CD14-positive monocyte (primary cell): ENCODE measurements at regions not wholly inside any gene's neighbourhood (a gene's known extent, or its start where the extent isn't known, plus 50 kb on each side); places are given as distances from the start of the nearest gene placed in this dataset.

Experiments used
- DNase-seq, 3 donors: peaks; one replicate each; pipeline ENCODE4 v3.0.0-alpha.2; 2011 to 2022
- H2AFZ ChIP-seq: 2 replicates; pipeline ENCODE4 v1.6.0; 2012; ENCODE audit warnings: mild to moderate bottlenecking, low read depth, low read length, inconsistent platforms; ENCODE audit not compliant: insufficient read depth, poor library complexity, severe bottlenecking
- H3K27ac ChIP-seq, 2 donors: 1 replicate in 1 of 2; 2 replicates in 1 of 2; pipeline ENCODE4 v1.5.1; 2012 to 2013; ENCODE audit warnings: low read length in 2 of 2, control low read depth in 1 of 2, inconsistent platforms in 1 of 2, low read depth in 1 of 2, mild to moderate bottlenecking in 1 of 2
- H3K27me3 ChIP-seq, 2 donors: one replicate each; pipeline versions ENCODE4 v1.6.0 to v1.6.1; 2011 to 2013; ENCODE audit warnings: low read length in 2 of 2; ENCODE audit not compliant: control insufficient read depth in 2 of 2, insufficient read depth in 2 of 2
- H3K36me3 ChIP-seq, 2 donors: replicated peaks in 1 of 2; 1 replicate in 1 of 2; 2 replicates in 1 of 2; pipeline versions ENCODE4 v1.5.1 to v1.6.1; 2012 to 2013; ENCODE audit warnings: low read length in 2 of 2, control low read depth in 1 of 2, inconsistent platforms in 1 of 2, mild to moderate bottlenecking in 1 of 2; ENCODE audit not compliant: insufficient read depth in 2 of 2, control insufficient read depth in 1 of 2
- H3K4me1 ChIP-seq, 2 donors: 1 replicate in 1 of 2; 2 replicates in 1 of 2; pipeline versions ENCODE4 v1.5.1 to v1.6.1; 2012 to 2013; ENCODE audit warnings: low read length in 2 of 2, control low read depth in 1 of 2, inconsistent platforms in 1 of 2, mild to moderate bottlenecking in 1 of 2, moderate library complexity in 1 of 2; ENCODE audit not compliant: insufficient read depth in 2 of 2, control insufficient read depth in 1 of 2
- H3K4me2 ChIP-seq: replicated peaks from 2 replicates; pipeline ENCODE3; 2012; ENCODE audit warnings: low read length, moderate library complexity, mild to moderate bottlenecking; ENCODE audit not compliant: poor library complexity, severe bottlenecking; ENCODE audit errors: extremely low read depth
- H3K4me3 ChIP-seq, 3 experiments: fragments of 200-600 bp in 1 of 3; sonication (generic) in 1 of 3; replicated peaks in 1 of 3; 1 replicate in 2 of 3; 2 replicates in 1 of 3; pipeline ENCODE4 v1.5.1; 2011 to 2013; ENCODE audit warnings: low read length in 3 of 3, mild to moderate bottlenecking in 3 of 3, control low read depth in 2 of 3, low read depth in 2 of 3, inconsistent platforms in 1 of 3, moderate library complexity in 1 of 3
- H3K79me2 ChIP-seq: 2 replicates; pipeline ENCODE4 v1.6.0; 2012; ENCODE audit warnings: mild to moderate bottlenecking, control low read depth, inconsistent platforms, low read length, moderate library complexity; ENCODE audit not compliant: insufficient read depth
- H3K9ac ChIP-seq: 2 replicates; pipeline ENCODE4 v1.6.0; 2017; ENCODE audit warnings: low read length, mild to moderate bottlenecking; ENCODE audit not compliant: insufficient read depth, poor library complexity, severe bottlenecking
- H3K9me3 ChIP-seq, 2 donors: replicated peaks in 1 of 2; 1 replicate in 1 of 2; 2 replicates in 1 of 2; pipeline versions ENCODE4 v1.5.1 to v1.6.1; 2012 to 2013; ENCODE audit warnings: low read length in 2 of 2, control low read depth in 1 of 2; ENCODE audit not compliant: control insufficient read depth in 1 of 2, insufficient read depth in 1 of 2
- H4K20me1 ChIP-seq: 2 replicates; pipeline ENCODE4 v1.6.0; 2012; ENCODE audit warnings: mild to moderate bottlenecking, low read length, control low read depth, moderate library complexity; ENCODE audit not compliant: insufficient read depth
- H3K27ac Mint-ChIP-seq, 7 donors: one replicate each; pipeline ENCODE4 v1.8.0; 2020; ENCODE audit warnings: mild to moderate bottlenecking in 7 of 7, mixed read lengths in 7 of 7, moderate library complexity in 6 of 7, inconsistent platforms in 2 of 7
- H3K27me3 Mint-ChIP-seq, 3 donors: one replicate each; pipeline ENCODE4 v1.8.0; 2021 to 2022; ENCODE audit warnings: low read depth in 3 of 3, mild to moderate bottlenecking in 3 of 3, mixed read lengths in 3 of 3, moderate library complexity in 3 of 3, inconsistent platforms in 1 of 3
- H3K36me3 Mint-ChIP-seq, 2 donors: one replicate each; pipeline ENCODE4 v1.8.0; 2020; ENCODE audit warnings: mixed read lengths in 2 of 2, inconsistent platforms in 1 of 2, mild to moderate bottlenecking in 1 of 2
- H3K4me1 Mint-ChIP-seq: one replicate; pipeline ENCODE4 v1.8.0; 2020; ENCODE audit warnings: mild to moderate bottlenecking, mixed read lengths
- H3K4me3 Mint-ChIP-seq, 2 donors: one replicate each; pipeline ENCODE4 v1.8.0; 2020; ENCODE audit warnings: mild to moderate bottlenecking in 2 of 2, mixed read lengths in 2 of 2, moderate library complexity in 1 of 2
- H3K9me3 Mint-ChIP-seq, 7 donors: one replicate each; pipeline ENCODE4 v1.8.0; 2020 to 2022; ENCODE audit warnings: mixed read lengths in 7 of 7, mild to moderate bottlenecking in 6 of 7, moderate library complexity in 6 of 7, inconsistent platforms in 2 of 7
- WGBS: methylation state at CpG from one replicate; pipeline ENCODE4 v1.1.5; 2013; ENCODE audit warnings: missing lambda C conversion rate; ENCODE audit not compliant: insufficient coverage; 5-methylcytosine and 5-hydroxymethylcytosine counted together
- intact Hi-C, 2 donors: fragments of 100-400 bp; cut with micrococcal nuclease; formaldehyde crosslinking; loops; one replicate each; pipeline versions ENCODE4 v1.15.0 to v1.15.1; 2023
- TF ChIP-seq, protein P1 (sequence below): fragments of 200-600 bp; IDR thresholded peaks from one replicate; pipeline ENCODE4 v1.8.0; 2022; ENCODE audit warnings: antibody characterized with exemption, mild to moderate bottlenecking

DNA sequence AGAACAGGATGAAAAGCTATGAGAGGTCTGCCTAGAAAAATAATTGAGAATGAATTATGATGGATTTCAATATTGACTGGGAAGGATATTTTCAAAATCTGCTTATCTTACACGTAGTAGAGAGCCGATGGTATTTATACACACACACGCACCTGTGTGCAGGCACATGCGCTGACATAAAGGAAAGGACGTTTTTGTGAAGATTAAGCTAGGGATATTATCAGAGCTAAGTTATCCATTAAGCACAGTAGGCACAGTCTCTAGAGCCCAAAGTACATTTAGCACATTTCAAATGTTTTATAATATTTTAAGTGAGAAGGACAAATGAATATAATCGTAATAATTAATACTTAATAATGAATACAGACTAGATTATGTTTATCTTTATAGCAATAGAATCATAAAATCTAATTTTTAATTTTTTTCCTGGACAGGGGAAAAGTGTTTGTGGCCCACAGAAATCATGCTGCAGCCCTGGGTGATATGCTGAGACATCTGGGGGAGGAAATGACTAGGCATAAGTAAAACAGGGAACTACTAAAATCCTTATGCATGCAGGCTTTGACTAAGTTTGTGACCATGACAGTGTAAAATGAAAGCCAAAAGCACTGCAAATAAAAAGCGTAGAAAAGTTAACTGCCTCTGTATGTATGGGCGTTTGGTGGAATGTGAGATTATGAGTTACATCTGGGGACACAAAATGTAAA, 146.1 kb downstream of the KITLG start:
- WGBS: 0% methylated on average over 2 of the region's 8 CpGs
- TF ChIP-seq, protein P1, sequence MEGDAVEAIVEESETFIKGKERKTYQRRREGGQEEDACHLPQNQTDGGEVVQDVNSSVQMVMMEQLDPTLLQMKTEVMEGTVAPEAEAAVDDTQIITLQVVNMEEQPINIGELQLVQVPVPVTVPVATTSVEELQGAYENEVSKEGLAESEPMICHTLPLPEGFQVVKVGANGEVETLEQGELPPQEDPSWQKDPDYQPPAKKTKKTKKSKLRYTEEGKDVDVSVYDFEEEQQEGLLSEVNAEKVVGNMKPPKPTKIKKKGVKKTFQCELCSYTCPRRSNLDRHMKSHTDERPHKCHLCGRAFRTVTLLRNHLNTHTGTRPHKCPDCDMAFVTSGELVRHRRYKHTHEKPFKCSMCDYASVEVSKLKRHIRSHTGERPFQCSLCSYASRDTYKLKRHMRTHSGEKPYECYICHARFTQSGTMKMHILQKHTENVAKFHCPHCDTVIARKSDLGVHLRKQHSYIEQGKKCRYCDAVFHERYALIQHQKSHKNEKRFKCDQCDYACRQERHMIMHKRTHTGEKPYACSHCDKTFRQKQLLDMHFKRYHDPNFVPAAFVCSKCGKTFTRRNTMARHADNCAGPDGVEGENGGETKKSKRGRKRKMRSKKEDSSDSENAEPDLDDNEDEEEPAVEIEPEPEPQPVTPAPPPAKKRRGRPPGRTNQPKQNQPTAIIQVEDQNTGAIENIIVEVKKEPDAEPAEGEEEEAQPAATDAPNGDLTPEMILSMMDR: no peak
- peak overlapping the region; percentile 36 for H3K9ac ChIP-seq
- H3K27ac Mint-ChIP-seq: peak overlapping the region; percentile 80 to 91 (median 88)
- peak overlapping the region; percentile 80 for H3K4me2 ChIP-seq
- intact Hi-C loops: no loop called here
- peaks cover 0 to 10% of the 10 kb centered on the region in 2 donors for H3K9me3 ChIP-seq
- peak overlapping the region; percentile 71 for H2AFZ ChIP-seq
- peaks cover 6% of the 10 kb centered on the region in 2 donors for H3K36me3 Mint-ChIP-seq
- H3K4me3 Mint-ChIP-seq: peak overlapping the region; percentile 14 to 82
- peak overlapping the region in 2 of 3 experiments; percentile 19 to 70 for H3K4me3 ChIP-seq
- peak overlapping the region; percentile 75 to 83 for H3K27ac ChIP-seq
- no peaks in the 10 kb centered on the region for H3K27me3 ChIP-seq
- H3K36me3 ChIP-seq: no peaks in the 10 kb centered on the region
- H3K4me1 ChIP-seq: peaks cover 44 to 54% of the 10 kb centered on the region in 2 donors
- peaks cover 9 to 19% (median 13%) of the 10 kb centered on the region in 7 donors for H3K9me3 Mint-ChIP-seq
- no peaks in the 10 kb centered on the region for H4K20me1 ChIP-seq
- DNase-seq: peak; percentile 47 to 69 (median 62)
- no peaks in the 10 kb centered on the region for H3K79me2 ChIP-seq
- no peaks in the 10 kb centered on the region for H3K27me3 Mint-ChIP-seq
- H3K4me1 Mint-ChIP-seq: peaks cover 49% of the 10 kb centered on the region

DNA sequence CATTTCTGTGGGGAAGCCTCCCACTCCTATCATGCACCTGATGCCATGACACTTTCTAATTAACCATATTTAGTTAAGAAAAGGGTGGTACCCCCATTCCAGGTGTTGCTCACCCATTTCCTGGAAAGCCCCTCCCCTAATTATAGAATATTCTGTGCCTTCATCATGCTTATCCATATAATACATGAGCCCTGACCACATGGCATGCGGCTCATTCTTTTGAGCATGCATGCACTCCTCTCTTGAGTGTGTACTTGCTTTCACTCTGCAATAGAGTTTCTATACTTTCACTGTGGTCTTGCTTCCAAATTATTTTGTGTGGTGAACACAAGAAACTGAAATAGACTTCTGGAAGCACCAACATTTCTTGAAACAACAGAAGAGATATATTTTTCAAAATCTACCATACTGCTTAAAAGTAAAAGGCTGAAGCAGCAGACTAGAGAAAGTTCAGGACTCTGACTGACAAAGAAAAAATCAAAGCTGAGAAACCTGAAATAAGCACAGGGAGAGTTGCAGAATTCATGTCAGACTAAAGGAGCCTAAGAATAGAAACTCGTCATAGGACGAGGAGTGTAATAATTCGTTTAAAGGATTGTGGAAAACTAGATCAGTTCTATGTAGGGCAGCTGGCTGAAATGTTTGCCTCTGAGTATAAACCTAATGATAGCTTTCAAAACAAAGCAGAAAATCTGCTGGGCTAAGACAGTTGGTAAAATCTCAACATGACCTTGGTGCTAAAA, 144.8 kb downstream of the KITLG start:
- Mint-ChIP-seq H3K36me3 (peaks cover 6 to 7% of the 10 kb centered on the region in 2 donors), H3K4me3 (no peak overlapping the region), H3K27me3 (no peaks in the 10 kb centered on the region), H3K4me1 (peaks cover 49% of the 10 kb centered on the region), H3K9me3 (peaks cover 9 to 21% (median 17%) of the 10 kb centered on the region in 7 donors), H3K27ac (peak overlapping the region; percentile 42 to 91 (median 82))
- H3K79me2 ChIP-seq: no peaks in the 10 kb centered on the region
- no peak for DNase-seq
- intact Hi-C loops: no loop called here
- peak overlapping the region; percentile 71 for H2AFZ ChIP-seq
- H3K27me3 ChIP-seq: no peaks in the 10 kb centered on the region
- H3K4me3 ChIP-seq: peak overlapping the region in 1 of 3 experiments; percentile 33
- peaks cover 0 to 7% of the 10 kb centered on the region in 2 donors for H3K9me3 ChIP-seq
- WGBS: 80% methylated on average over 3 of the region's 4 CpGs
- no peaks in the 10 kb centered on the region for H4K20me1 ChIP-seq
- H3K4me2 ChIP-seq: peak overlapping the region; percentile 80
- TF ChIP-seq, protein P1: no peak
- no peak overlapping the region for H3K9ac ChIP-seq
- no peaks in the 10 kb centered on the region for H3K36me3 ChIP-seq
- H3K27ac ChIP-seq: peak overlapping the region; percentile 75 to 79
- peaks cover 44 to 54% of the 10 kb centered on the region in 2 donors for H3K4me1 ChIP-seq
